Spinal cord (tissue), 9 donors: ENCODE measurements at regions not wholly inside any gene's neighbourhood (a gene's known extent, or its start where the extent isn't known, plus 50 kb on each side); places are given as distances from the start of the nearest gene placed in this dataset.
A peak's percentile ranks its signal among the peaks of the same experiment; 100 is the strongest.
"Not testable (repeated sequence)": the region's sequence is repeated elsewhere in the genome, so short reads cannot be mapped to it uniquely, and the experiment has no call there.

Experiments used
- DNase-seq, 6 donors: peaks; one replicate each; pipeline versions ENCODE4 v3.0.0 to v3.0.0-alpha.2; 2013 to 2015; ENCODE audit warnings: low spot score in 6 of 6, low read depth in 4 of 6
- H3K27ac ChIP-seq: one replicate; pipeline ENCODE4 v1.5.1; 2013; ENCODE audit warnings: low read depth, low read length, control low read depth
- H3K27me3 ChIP-seq: one replicate; pipeline ENCODE4 v1.6.1; 2013; ENCODE audit warnings: low read length; ENCODE audit not compliant: control insufficient read depth, insufficient read depth
- H3K36me3 ChIP-seq: one replicate; pipeline ENCODE4 v1.6.1; 2013; ENCODE audit warnings: low read length; ENCODE audit not compliant: control insufficient read depth, insufficient read depth
- H3K4me1 ChIP-seq: one replicate; pipeline ENCODE4 v1.6.1; 2013; ENCODE audit warnings: low read length; ENCODE audit not compliant: control insufficient read depth, insufficient read depth
- H3K4me3 ChIP-seq: one replicate; pipeline ENCODE4 v1.5.1; 2013; ENCODE audit warnings: low read depth, low read length, control low read depth
- H3K9me3 ChIP-seq: one replicate; pipeline ENCODE4 v1.6.1; 2013; ENCODE audit warnings: low read length; ENCODE audit not compliant: control insufficient read depth, insufficient read depth
- WGBS: methylation state at CpG from one replicate; pipeline ENCODE4 v1.1.5; 2013; ENCODE audit warnings: missing lambda C conversion rate; ENCODE audit not compliant: insufficient coverage; 5-methylcytosine and 5-hydroxymethylcytosine counted together
- donor health status: healthy.

- H3K27ac ChIP-seq, result peak overlapping the region; percentile 89
- not testable (repeated sequence) for H3K9me3 ChIP-seq, H3K4me3 ChIP-seq, H3K27me3 ChIP-seq, H3K36me3 ChIP-seq, H3K4me1 ChIP-seq
- peak in 2 of 6 donors; percentile 9 to 67 for DNase-seq
- WGBS, result no CpG with 5 or more reads among the region's 10 CpGs
These were observed 159.1 kb upstream of the NOTCH2NLA start for GRCh38 chr1:146387750-146388469.

GRCh38 chr1:146386851-146387749 lies 158.3 kb upstream of the NOTCH2NLA start:
- peak overlapping the region; percentile 53 for H3K4me3 ChIP-seq
- 0% methylated on average over 12 of the region's 39 CpGs for WGBS
- not testable (repeated sequence) for H3K4me1 ChIP-seq

GRCh38 chr1:146381196-146381595 lies 152.4 kb upstream of the NOTCH2NLA start:
- H3K4me3 ChIP-seq, H3K27me3 ChIP-seq, DNase-seq, H3K4me1 ChIP-seq, H3K36me3 ChIP-seq, H3K27ac ChIP-seq, H3K9me3 ChIP-seq: not testable (repeated sequence)
- WGBS, result no CpG with 5 or more reads among the region's 7 CpGs

More at GRCh38 chr1:146386851-146387749, 158.3 kb upstream of the NOTCH2NLA start:
- peak; percentile 70 to 97 (median 78) for DNase-seq
- H3K27ac ChIP-seq, result peak overlapping the region; percentile 89
- H3K9me3 ChIP-seq, H3K27me3 ChIP-seq, H3K36me3 ChIP-seq: not testable (repeated sequence)

GRCh38 chr1:146376708-146377496 lies 148.1 kb upstream of the NOTCH2NLA start:
- H3K4me1 ChIP-seq, H3K9me3 ChIP-seq, H3K36me3 ChIP-seq, H3K27me3 ChIP-seq: not testable (repeated sequence)
- peak overlapping the region; percentile 30 for H3K4me3 ChIP-seq
- H3K27ac ChIP-seq, result peak overlapping the region; percentile 94
- peak in 5 of 6 donors; percentile 84 to 99 (median 85) for DNase-seq
- WGBS, result 0% methylated on average over 22 of the region's 42 CpGs

- WGBS, result no CpG with 5 or more reads among the region's 27 CpGs
- H3K4me3 ChIP-seq, result not testable (repeated sequence)
- peak in 4 of 6 donors; percentile 41 to 94 (median 74) for DNase-seq
These were observed 147.5 kb upstream of the NOTCH2NLA start for GRCh38 chr1:146376309-146376707.

GRCh38 chr1:146375108-146375507 lies 146.3 kb upstream of the NOTCH2NLA start:
- 100% methylated on average over 1 of the region's 6 CpGs for WGBS
- H3K27ac ChIP-seq, H3K4me1 ChIP-seq, H3K9me3 ChIP-seq, H3K36me3 ChIP-seq, DNase-seq, H3K27me3 ChIP-seq, H3K4me3 ChIP-seq: not testable (repeated sequence)

More at GRCh38 chr1:146376309-146376707, 147.5 kb upstream of the NOTCH2NLA start:
- H3K4me1 ChIP-seq, H3K27me3 ChIP-seq, H3K9me3 ChIP-seq, H3K36me3 ChIP-seq: not testable (repeated sequence)
- peak overlapping the region; percentile 47 for H3K27ac ChIP-seq

- H3K4me1 ChIP-seq, H3K4me3 ChIP-seq, H3K36me3 ChIP-seq, H3K9me3 ChIP-seq, H3K27me3 ChIP-seq: not testable (repeated sequence)
- peak in 4 of 6 donors; percentile 7 to 75 (median 45) for DNase-seq
- WGBS, result 0% methylated on average over 10 of the region's 23 CpGs
- H3K27ac ChIP-seq, result peak overlapping the region; percentile 33
These were observed 141.1 kb upstream of the NOTCH2NLA start for GRCh38 chr1:146369940-146370339.

- H3K9me3 ChIP-seq, DNase-seq, H3K36me3 ChIP-seq, H3K4me3 ChIP-seq, H3K27me3 ChIP-seq, H3K27ac ChIP-seq, H3K4me1 ChIP-seq: not testable (repeated sequence)
These were observed 126.6 kb upstream of the NOTCH2NLA start for GRCh38 chr1:146355373-146355772.

- not testable (repeated sequence) for DNase-seq, H3K27me3 ChIP-seq, H3K36me3 ChIP-seq, H3K9me3 ChIP-seq, H3K27ac ChIP-seq, H3K4me3 ChIP-seq, H3K4me1 ChIP-seq
- WGBS, result no CpG with 5 or more reads among the region's 1 CpG
These were observed 98.0 kb upstream of the NOTCH2NLA start for GRCh38 chr1:146326863-146327262.
